Stimulated activated CD4-positive, alpha-beta T cell treated with anti-CD3 and anti-CD28 coated beads, Interleukin-12 subunit alpha, Interleukin-12 subunit beta, amount 100 ng/mL, for 48 hours (primary cell): ENCODE measurements at regions not wholly inside any gene's neighbourhood (a gene's known extent, or its start where the extent isn't known, plus 50 kb on each side); places are given as distances from the start of the nearest gene placed in this dataset.

Source experiments
- DNase-seq, 3 donors: peaks; one replicate each; pipeline ENCODE4 v3.0.0-alpha.2; 2020; ENCODE audit warnings: low read depth in 2 of 3, low spot score in 1 of 3

GRCh38 chr5:86768699-86769202 lies 151.0 kb downstream of the COX7C start:
- DNase-seq, result no peak

GRCh38 chr5:86780018-86780417 lies 162.3 kb downstream of the COX7C start:
- no peak for DNase-seq

GRCh38 chr5:86786955-86787354 lies 169.2 kb downstream of the COX7C start:
- DNase-seq, result no peak

GRCh38 chr5:86795659-86796058 lies 177.9 kb downstream of the COX7C start:
- no peak for DNase-seq

- DNase-seq, result no peak
Observed at GRCh38 chr5:86797677-86798076, 179.9 kb downstream of the COX7C start.

GRCh38 chr5:86806206-86806605 lies 188.5 kb downstream of the COX7C start:
- DNase-seq, result no peak

GRCh38 chr5:86807046-86808031 lies 189.6 kb downstream of the COX7C start:
- DNase-seq, result no peak

GRCh38 chr5:86814315-86814714 lies 196.6 kb downstream of the COX7C start:
- DNase-seq, result no peak

GRCh38 chr5:86814907-86815306 lies 197.2 kb downstream of the COX7C start:
- DNase-seq, result no peak

- no peak for DNase-seq
Observed at GRCh38 chr5:86824637-86825036, 206.9 kb downstream of the COX7C start.

GRCh38 chr5:86831128-86831527 lies 213.4 kb downstream of the COX7C start:
- no peak for DNase-seq

- no peak for DNase-seq
Observed at GRCh38 chr5:86833868-86834267, 216.1 kb downstream of the COX7C start.

GRCh38 chr5:86837610-86838009 lies 219.9 kb downstream of the COX7C start:
- no peak for DNase-seq

GRCh38 chr5:86838083-86838482 lies 220.3 kb downstream of the COX7C start:
- no peak for DNase-seq

- no peak for DNase-seq
Observed at GRCh38 chr5:86841000-86841644, 223.4 kb downstream of the COX7C start.

- no peak for DNase-seq
Observed at GRCh38 chr5:86858442-86858841, 240.7 kb downstream of the COX7C start.

- no peak for DNase-seq
Observed at GRCh38 chr5:86861512-86861911, 243.8 kb downstream of the COX7C start.

GRCh38 chr5:86862093-86862492 lies 244.4 kb downstream of the COX7C start:
- DNase-seq, result no peak

GRCh38 chr5:86864051-86864450 lies 246.3 kb downstream of the COX7C start:
- DNase-seq, result no peak

GRCh38 chr5:86865256-86865785 lies 247.6 kb downstream of the COX7C start:
- DNase-seq, result no peak

- no peak for DNase-seq
Observed at GRCh38 chr5:86866036-86866435, 248.3 kb downstream of the COX7C start.

- DNase-seq, result no peak
Observed at GRCh38 chr5:86869268-86869667, 251.5 kb downstream of the COX7C start.
